NCI-H1694 treated with DMSO at 0.1 percent for 48 hours (cell line): ENCODE measurements at regions not wholly inside any gene's neighbourhood (a gene's known extent, or its start where the extent isn't known, plus 50 kb on each side); places are given as distances from the start of the nearest gene placed in this dataset.
"Not testable (repeated sequence)": the region's sequence is repeated elsewhere in the genome, so short reads cannot be mapped to it uniquely, and the experiment has no call there.

Source experiments
- DNase-seq: peaks from one replicate; lab custom pipeline; 2025; lab: John Stamatoyannopoulos, UW

DNA sequence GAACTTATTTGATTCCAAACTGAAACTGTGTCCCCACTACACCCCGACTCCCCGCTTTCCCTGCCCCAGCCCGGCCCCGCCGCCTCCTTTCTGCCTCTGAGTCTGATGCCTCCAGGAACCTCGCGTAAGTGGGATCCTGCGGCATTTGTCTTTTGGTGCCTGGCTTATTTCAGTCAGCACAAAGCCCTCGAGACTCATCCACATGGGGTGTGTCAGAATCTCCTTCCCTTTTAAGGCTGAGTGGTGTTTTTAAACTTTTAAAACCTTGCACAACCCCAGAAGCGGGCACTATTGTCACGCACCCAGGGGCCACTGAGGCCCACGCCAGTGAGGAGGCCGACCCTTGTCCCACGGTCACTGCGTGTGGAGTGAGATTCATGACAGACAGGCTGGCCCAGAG lies 206.9 kb downstream of the NPIPB11 start:
- not testable (repeated sequence) for DNase-seq

DNA sequence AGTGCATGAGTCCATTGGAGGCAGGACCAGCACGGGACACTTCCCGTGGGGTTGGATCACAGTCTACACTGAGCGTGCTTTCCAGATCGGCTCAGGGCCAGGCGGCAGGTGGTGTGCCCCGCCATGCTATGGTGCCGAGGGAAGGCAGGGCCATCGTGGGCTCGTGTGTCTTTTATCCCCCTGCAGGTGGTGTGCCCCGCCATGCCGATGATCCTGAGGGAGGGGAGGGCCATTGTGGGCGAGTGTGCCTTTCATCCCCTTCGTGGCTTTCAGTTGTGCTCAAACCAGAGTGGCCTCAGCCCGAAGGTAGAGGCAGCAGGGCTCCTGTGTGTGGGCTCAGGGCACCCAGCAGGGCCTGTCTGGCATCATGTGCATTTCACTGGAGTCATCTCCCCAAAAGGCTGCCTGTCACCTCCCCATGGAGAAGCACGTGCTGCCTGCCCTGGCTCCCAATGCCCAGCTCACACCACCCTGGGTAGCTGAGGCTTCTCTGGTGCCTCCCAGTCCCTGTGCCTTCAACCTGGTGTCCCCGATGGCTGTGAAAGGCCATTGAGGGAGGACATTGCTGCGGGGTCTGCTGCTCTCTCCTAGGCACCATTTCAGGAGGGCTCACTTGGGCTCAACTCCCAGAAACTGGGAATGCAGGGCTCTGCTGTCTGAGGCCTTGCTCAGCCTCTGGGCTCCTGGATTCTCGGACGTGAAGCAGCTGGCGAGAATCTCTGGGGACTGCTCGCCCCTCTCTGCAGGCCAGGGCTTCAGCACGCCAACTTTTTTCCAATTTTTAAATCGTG lies 207.6 kb downstream of the NPIPB11 start:
- DNase-seq = no peak

DNA sequence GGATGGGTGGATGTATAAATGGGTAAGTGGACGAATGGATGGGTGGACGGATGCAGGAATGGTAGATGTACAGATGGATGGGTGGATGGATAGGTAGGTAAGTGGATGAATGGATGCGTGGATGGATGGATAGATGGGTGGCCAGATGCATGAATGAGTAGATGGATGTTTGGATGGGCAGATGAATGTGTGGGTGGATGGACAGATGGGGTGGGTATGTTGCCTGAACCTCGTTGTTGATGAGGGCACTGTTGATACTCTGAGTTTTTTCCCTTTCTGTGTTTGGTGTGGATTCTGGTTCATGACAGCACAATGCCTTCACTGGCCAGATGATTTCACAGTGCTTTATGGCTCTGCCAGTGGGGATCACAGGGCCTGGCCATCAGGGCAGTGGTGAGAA lies 208.3 kb downstream of the NPIPB11 start:
- no peak for DNase-seq

DNA sequence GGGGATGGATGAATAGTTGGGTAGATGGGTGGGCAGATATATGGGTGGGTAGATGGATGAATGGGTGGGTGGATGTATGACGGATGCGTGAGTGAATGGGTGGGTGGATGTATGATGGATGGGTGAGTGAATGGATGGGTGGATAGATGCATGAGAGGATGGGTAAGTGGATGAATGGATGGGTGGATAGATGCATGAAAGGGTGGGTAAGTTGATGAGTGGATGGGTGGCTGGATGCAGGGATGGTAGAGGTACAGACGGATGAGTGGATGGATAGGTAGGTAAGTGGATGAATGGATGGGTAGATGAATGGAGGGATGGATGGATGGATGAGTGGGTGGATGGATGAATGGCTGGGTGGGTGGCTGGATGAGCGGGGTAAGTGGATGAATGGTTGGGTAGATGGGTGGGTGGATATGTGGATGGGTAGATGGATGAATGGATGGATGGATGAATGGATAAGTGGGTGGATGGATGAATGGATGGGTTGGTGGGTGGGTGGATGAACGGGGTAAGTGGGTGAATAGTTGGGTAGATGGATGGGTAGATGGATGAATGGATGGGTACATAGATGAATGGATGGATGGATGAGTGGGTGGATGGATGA lies 208.9 kb downstream of the NPIPB11 start:
- not testable (repeated sequence) for DNase-seq

DNA sequence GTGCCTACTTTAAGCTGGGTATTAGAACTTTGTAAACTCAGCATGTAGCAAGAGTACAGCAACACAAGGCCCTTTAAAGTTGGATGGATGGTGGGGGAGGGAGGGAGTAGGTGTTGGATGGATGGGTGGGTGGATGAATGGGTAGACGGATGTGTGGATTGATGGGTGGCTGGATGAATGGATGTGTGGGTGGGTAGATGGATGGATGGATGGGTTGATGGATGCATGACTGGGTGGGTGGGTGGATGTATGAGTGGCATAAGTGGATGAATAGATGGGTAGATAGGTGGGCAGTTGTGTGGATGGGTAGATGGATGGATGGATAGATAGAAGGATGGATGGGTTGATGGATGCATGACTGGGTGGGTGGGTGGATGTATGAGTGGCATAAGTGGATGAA lies 209.8 kb downstream of the NPIPB11 start:
- not testable (repeated sequence) for DNase-seq

DNA sequence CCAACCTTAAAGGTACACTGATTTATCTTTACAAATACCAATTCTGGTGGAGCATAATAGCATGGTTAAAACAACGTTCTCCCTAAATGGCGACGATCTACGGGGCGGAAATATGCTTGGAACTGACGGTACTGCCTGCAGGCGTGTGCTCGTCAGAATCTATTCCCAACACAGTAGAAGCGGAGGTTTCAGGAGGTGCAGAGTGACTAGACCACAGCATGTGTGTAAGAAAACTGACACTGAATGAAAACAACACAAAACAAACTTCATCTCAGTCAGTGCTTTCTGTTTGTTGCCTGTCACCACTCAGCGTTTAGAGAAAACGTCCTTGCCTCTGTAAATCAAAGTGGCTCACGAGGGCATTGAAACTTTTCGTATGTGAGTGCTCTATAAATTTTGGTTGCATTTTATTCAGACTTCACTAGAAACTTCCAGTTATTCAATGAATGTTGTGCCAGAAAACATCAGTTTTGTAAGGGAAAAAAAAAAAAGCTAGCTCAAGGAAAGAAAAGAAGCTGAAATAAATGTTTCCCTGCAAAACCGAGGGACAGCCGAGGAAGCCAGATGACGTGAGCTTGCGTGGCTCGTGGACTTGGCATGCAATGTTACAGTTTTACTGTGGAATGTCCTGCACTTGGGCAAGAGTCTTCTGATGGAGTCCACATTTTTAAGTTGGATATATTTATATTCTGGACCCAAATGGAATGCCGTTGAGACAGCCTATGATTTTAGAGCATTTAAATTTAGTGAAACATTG lies 210.4 kb downstream of the LAT start:
- not testable (repeated sequence) for DNase-seq

DNA sequence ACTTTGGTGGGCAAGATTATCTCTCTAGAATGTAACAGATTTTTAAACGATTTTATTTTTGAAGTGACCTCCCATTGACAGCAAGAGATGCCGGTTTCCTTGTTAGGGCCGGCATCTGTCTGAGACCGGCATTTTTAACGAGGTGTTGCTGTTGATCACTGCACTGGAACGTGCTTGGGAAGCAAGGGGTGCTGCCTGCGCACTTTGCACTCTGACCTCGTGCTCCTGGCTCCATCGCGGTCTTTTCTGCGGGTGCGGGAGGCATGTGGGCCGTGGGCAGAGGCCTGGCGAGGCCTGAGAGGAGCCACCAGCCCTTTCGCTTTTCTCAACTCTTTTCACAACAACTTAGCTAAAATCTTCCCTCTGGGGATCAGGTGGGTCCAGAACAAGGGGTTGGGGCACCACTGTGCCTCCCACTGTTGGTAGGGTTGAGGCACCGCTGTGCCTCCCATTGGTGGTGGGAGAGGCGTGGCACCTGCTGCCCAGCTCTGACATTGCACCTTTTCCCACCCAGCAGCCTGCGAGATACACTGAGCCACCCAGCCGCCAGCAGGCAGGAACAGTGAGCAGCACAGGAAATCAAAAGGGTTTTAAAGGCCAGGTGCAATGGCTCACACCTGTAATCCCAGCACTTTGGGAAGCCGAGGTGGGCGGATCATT lies 209.5 kb downstream of the LAT start:
- DNase-seq = not testable (repeated sequence)

DNA sequence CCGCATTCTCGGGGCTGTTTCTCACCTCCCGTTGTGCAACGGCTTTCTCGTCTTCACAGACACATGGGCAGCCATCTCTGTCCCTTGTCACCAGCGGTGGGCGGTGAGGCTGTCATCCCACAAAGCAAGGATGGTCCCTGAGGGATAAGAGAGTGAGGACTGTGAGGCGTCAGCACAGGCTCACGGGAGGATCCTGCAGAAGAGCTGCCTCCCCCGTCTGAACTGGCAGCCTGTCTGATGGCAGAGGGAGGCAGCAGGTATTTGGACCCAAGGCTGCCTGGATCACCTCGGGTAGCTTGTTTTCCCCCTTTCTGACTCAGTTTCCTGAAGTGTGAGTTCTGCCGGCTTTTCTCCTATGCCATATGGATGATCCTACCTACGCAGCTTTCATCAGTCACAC lies 208.8 kb downstream of the LAT start:
- not testable (repeated sequence) for DNase-seq

DNA sequence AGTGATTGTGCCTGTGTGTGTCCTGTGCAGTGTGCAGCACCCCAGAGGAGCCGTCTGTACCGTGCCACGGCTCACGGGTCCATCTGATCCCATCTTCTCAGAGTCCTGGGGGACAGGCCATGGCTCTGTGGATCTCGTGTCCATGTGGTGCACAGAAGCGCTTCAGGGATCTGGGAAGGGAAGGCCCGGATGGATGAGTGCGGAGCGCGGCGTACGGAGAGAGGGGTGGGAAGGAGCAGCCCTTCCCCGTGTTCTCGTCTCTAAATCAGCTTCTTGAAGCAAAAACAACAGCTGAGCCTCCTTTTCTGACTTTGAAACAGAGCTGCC lies 208.4 kb downstream of the LAT start:
- DNase-seq = not testable (repeated sequence)

DNA sequence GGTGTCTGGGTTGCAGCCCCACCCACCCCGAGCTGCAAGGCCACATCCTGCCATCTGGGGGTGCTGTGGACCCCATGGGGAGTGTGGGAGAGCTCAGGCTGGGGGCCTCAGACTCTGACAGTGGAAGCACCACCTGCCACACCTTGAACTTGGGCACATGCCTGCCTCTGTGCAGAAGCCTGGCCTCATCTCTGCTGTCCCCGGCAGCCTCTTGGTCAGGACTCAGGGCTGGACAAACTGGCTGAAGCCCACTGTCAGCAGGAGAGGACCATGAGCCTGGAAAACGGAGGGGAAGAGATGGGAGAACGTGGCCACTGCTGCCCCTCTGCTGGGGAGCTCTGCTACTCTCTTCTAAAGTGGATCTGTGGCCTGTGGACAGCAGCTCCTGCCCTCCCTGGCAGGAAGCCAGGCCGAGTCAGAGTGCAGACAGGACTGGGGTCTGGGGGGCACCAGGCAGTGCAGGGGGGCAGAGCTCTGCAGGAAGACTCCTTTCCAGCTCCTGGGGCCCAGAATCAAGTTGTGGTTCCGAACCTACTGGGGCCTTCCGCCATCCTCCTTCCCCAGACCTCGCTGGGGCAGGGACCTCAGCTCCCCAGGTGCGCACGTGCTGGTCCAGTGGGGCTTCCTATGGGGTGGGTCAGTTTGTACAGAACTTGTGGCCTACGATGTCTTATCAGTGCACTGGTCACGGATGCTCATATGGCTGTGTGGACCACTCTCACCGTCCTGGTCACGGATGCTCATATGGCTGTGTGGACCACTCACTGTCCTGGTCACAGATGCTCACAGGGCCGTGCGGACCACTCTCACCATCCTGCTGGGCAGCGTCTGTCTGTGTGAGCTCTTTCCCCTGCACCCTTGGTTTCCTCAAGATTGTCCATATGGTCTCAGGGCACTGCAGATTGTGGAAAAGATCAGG lies 207.7 kb downstream of the LAT start:
- no peak for DNase-seq

DNA sequence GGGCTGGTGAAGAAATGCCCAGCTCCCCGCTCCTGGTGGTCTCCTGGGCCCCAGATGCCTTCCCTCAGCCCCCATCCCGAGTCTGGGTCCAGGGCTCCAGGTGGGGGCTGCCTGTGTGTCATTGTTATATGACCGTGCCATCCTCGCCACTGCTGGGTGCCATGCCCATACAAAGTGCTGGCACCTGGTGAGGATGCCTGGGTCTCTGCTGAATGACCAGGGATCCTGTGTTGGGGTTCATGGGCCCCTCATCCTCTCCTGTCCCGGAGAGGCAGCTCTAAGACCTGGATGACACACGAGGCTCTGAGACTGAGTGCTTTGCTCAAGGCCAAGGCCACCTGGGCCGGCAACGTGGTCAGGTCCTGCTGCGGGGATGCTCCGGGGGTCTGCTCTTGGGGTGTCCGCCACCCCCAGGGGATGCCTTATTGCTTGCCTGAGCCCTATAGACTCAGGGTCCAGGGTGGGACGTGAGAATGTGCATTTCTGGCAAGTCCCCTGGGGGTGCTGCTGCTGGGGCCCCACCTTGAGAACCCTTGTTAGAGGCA lies 206.9 kb downstream of the LAT start:
- DNase-seq = not testable (repeated sequence)

DNA sequence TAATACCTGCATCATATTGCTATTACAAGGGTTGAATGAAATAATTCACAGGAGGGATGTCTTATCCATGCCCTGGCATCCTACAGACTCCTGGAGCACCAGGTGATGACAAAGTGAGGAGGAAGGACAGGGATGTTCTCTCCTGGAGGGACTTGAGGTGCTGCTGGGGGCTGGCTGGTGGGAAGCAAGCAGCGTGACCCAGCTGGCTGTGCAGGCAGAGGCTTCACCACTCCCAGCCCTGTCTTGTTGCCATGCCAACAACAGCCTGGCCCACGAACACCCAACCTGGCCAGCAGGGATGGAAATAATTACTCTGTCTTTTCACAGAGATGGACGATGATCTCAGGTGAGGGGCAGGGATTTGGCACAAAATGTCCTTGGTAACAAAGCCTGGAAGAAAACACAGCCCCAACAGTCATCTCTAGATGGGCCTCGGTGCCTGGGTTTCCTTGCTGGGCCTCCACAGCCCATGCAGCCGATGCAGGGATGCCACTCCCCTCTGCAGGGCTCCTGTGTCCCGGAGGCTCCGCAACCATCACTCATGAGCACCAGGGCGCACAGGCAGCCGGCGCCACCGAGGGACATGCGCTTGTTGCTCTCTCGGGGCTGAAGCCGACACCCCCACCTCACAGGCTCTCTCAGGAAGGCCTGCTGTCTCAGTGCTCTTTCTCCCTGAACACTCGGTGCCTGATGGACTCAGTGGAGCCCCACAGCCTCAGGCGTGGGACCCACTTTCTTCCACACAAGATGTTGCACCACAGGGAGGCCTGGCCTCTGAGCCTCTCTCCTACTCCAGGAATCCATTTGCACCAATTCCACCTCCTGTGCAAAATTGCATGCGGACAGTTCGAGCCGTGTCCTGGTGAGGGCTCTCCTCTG lies 205.9 kb downstream of the LAT start:
- DNase-seq = not testable (repeated sequence)

DNA sequence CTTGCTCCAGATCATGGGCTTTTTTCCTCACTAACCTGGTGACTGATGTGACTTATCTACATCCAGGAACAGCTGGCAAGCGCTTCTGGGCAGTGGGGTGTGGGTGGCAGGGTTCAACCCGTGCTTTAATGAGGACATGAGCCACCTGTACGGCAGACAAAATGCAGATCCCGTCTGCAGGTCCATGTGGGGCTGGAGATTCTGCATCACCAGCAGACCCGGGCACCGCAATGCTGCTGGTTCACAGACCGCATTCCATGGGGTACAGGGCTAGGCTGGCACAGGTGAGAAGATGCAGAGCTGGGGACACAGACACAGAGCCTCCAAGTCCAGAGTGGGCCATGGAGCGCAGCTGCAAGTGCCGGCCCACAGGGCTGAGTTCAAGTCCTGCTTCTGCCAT lies 204.0 kb downstream of the LAT start:
- not testable (repeated sequence) for DNase-seq

DNA sequence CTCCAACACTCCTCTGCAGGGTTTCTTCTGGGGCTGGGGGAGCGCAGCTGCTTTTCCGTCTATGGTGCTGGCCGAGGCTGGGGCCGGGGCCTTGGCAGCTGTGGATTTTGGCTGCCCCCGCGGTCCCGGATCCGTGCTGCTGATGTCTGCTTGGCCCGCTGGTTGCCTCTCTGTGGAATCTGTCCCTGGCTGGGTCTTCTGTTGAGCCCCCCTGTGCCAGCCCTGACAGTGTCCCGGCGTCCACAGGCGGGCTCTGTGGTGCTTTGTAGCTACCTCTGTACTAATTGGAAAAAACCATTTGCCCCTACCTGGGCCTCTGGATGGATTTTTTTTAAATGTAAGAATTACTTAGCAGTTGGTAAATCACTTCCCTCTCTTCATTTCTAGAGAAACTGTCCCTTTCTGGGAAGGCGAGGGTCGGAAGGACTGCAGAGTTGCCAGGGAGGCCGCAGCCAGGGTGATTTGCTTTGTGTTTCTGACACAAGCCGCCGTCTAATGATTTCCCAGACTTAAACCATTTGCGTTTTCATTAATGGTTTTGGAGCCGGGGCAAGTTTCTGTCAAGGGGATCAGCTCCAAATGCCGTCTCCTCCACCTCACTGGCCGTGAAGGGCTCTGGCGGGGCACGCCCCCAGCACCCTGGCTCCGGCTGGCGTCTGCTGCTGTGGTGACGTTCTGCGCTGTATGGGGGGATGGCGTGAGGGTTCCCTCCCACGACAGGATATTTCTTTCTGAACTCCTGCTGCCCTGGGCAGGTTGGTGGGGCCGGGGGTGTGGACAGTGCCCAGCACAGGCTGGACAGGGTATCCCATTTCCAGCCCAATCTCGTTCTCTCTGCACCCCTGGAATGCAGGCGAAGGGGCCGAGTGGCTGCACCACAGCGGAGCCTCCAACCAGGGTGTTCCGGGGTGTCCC lies 201.7 kb downstream of the LAT start:
- DNase-seq = not testable (repeated sequence)

DNA sequence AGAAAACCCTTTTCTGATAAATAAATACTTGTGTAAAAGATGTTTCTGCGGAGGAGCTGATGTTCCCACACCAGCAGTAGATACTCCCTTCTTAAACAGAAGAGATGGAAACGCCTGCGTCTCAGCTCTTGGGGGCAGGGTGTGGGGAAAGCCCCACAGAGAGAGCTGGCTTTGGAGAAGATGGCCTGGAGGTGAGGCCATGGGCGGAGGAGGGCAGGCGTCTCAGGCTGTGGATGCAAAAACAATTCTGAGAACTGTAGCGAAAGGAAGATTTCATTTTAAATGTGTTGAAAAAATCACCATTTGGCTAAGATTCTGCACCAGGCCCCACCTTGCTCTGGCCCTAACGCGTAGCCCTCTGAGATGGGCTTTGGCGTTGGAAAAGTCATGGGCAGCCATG lies 201.0 kb downstream of the LAT start:
- not testable (repeated sequence) for DNase-seq

DNA sequence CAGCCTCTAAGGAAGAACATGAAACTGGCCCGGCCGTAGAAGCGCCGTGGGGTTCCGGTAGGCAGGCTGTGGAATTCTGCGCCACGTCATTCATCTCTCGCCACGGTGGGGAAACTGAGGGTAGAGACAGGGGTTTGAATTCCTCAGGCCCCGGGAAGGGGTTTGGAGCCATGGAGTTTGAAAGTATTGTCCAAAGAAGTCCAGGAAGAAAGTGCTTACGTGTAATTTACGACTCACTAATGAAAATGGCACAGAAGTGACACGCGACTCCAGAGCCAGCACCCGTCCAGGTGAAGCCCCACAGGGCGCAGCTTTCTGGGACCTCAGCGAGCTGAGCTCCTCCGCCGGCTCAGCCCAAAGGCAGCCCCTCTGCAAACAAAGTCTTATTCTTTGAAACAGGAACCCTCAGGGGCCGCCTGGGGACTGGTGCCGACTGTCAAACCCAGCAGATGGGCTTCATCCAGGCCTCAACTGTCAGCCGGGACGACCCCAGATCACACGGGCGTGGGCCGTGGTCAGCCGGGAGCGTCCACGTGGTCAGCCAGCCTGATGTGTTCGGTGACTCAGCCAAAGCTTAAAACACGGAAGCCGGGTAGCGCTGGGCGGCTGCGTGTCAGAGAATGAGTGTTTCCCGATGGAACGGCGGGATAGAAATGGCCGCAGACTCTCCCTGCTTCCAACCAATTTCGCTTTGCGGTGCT lies 200.0 kb downstream of the LAT start:
- DNase-seq = not testable (repeated sequence)

DNA sequence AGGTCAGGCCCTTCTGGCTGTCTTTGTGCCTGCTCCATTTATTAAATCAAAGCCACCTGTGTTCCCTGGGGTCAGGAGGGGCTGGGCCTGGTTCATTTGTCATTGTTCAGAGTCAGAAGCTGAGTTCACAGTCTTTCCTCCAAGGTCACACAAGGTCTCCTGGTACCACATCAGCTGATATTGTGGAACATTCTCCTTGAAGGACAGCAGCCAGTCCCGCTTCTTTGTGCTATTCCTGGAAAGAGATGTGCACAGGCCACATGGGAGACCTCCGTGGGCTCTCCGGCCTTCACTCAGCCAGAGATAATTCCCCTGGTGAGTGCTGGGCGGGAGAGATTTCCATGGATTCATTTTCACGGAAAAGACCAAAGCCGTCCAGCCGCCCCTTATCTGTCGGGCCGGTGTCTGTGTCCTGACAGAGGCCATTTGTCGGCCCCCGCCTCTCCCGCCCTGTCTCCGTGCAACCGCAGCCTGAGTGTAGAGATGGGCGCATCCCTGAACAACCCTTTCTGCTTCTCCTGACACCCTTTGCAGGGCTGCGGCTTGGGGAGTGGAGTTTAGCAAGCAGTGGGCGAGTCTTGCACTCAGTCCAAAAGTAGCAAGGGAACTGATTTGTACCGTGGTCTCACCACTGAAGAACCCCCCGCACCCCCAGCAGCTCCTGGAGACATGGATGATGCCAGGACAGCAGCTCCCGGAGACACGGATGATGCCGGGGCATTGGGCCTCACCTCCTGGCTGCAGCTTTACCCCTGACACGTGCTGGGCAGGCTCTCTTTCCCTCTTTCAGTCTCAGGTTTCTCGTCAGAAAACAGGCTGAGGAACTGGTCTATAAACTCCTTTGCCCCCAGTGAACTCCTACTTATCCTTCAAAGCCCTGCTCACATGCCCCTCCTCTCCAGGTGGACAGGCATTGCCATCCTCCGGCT lies 198.4 kb downstream of the LAT start:
- not testable (repeated sequence) for DNase-seq
